DOHH2 (cell line): ENCODE measurements at regions not wholly inside any gene's neighbourhood (a gene's known extent, or its start where the extent isn't known, plus 50 kb on each side); places are given as distances from the start of the nearest gene placed in this dataset.
"Not testable (repeated sequence)": the region's sequence is repeated elsewhere in the genome, so short reads cannot be mapped to it uniquely, and the experiment has no call there.

ENCODE experiments used
- H3F3A ChIP-seq: fragments of 200-600 bp; sonication (generic), shearing (Covaris generic); 2 replicates; pipeline ENCODE4 v1.6.0; 2016; ENCODE audit warnings: antibody characterized with exemption, mild to moderate bottlenecking; ENCODE audit not compliant: control insufficient read depth, insufficient read depth
- H3K27ac ChIP-seq: fragments of 200-600 bp; sonication (generic); 2 replicates; pipeline ENCODE4 v1.5.1; 2014; ENCODE audit warnings: low read depth, mild to moderate bottlenecking, low read length, moderate library complexity
- H3K27me3 ChIP-seq: fragments of 200-600 bp; sonication (generic); 2 replicates; pipeline ENCODE4 v1.6.1; 2014; ENCODE audit warnings: mild to moderate bottlenecking, low read length, mixed read lengths; ENCODE audit not compliant: control insufficient read depth
- H3K36me3 ChIP-seq: fragments of 200-600 bp; sonication (generic); 2 replicates; pipeline ENCODE4 v1.6.1; 2014; ENCODE audit warnings: mild to moderate bottlenecking, low read length, moderate library complexity, mixed read lengths; ENCODE audit not compliant: control insufficient read depth
- H3K4me1 ChIP-seq: fragments of 200-600 bp; sonication (generic); 2 replicates; pipeline ENCODE4 v1.6.1; 2014; ENCODE audit warnings: mild to moderate bottlenecking, low read length, mixed read lengths; ENCODE audit not compliant: control insufficient read depth
- H3K4me2 ChIP-seq: fragments of 200-600 bp; sonication (generic); 2 replicates; pipeline ENCODE4 v1.6.0; 2014; ENCODE audit warnings: mild to moderate bottlenecking, low read length, moderate library complexity
- H3K4me3 ChIP-seq: fragments of 200-600 bp; sonication (generic); 2 replicates; pipeline ENCODE4 v1.5.1; 2014; ENCODE audit warnings: mild to moderate bottlenecking, low read length, mixed read lengths
- H3K79me2 ChIP-seq: fragments of 200-600 bp; sonication (generic); 2 replicates; pipeline ENCODE4 v1.6.1; 2014; ENCODE audit warnings: mild to moderate bottlenecking, low read length, mixed read lengths; ENCODE audit not compliant: control insufficient read depth
- H3K9me2 ChIP-seq: fragments of 200-600 bp; sonication (generic); replicated peaks from 2 replicates; pipeline ENCODE4 v1.6.1; 2014; ENCODE audit warnings: mild to moderate bottlenecking, low read length, mixed read lengths; ENCODE audit not compliant: control insufficient read depth
- H3K9me3 ChIP-seq: fragments of 200-600 bp; sonication (generic); 2 replicates; pipeline ENCODE4 v1.6.1; 2014; ENCODE audit warnings: antibody characterized with exemption, low read length, mixed read lengths; ENCODE audit not compliant: control insufficient read depth, insufficient read depth
- H4K20me1 ChIP-seq: fragments of 200-600 bp; sonication (generic); 2 replicates; pipeline ENCODE4 v1.6.0; 2014; ENCODE audit warnings: low read depth, mild to moderate bottlenecking, antibody characterized with exemption, low read length, moderate library complexity; ENCODE audit not compliant: control insufficient read depth, insufficient read depth
- CTCF ChIP-seq: fragments of 200-600 bp; sonication (generic); IDR thresholded peaks from one replicate; pipeline ENCODE4 v1.5.1; 2014; ENCODE audit warnings: antibody characterized with exemption, mild to moderate bottlenecking, low read depth, low read length; ENCODE audit not compliant: poor library complexity, severe bottlenecking
- EZH2phosphoT487 ChIP-seq: fragments of 200-600 bp; sonication (generic); IDR thresholded peaks from 2 replicates; pipeline ENCODE4 v1.6.1; 2017; ENCODE audit warnings: borderline replicate concordance, mild to moderate bottlenecking, antibody characterized with exemption, low read length, moderate library complexity, mixed read lengths

GRCh38 chr12:9404031-9404430 is 195.8 kb upstream of the PZP start:
- Histone ChIP-seq H3K79me2 (no peaks in the 10 kb centered on the region), H3K4me2 (no peak overlapping the region), H3K27ac (no peak overlapping the region), H3K27me3 (no peaks in the 10 kb centered on the region), H3K9me3 (no peaks in the 10 kb centered on the region), H3F3A (no peaks in the 10 kb centered on the region), H4K20me1 (no peaks in the 10 kb centered on the region), H3K4me3 (no peak overlapping the region), H3K9me2 (no peaks in the 10 kb centered on the region), H3K4me1 (no peaks in the 10 kb centered on the region), H3K36me3 (peaks cover 11% of the 10 kb centered on the region)
- TF ChIP-seq CTCF (no peak), EZH2phosphoT487 (no peak)

GRCh38 chr12:9402432-9403040 is 194.3 kb upstream of the PZP start:
- H3K27ac ChIP-seq, H3K4me2 ChIP-seq, H3K27me3 ChIP-seq, H3K9me3 ChIP-seq, H3K79me2 ChIP-seq, H3K4me1 ChIP-seq, H3K9me2 ChIP-seq, H3K4me3 ChIP-seq, H3F3A ChIP-seq, H4K20me1 ChIP-seq: not testable (repeated sequence)
- peaks cover 11% of the 10 kb centered on the region for H3K36me3 ChIP-seq

- not testable (repeated sequence) for H3K36me3 ChIP-seq, H3K27ac ChIP-seq, H3K4me3 ChIP-seq, H3K9me2 ChIP-seq, H4K20me1 ChIP-seq, H3K4me1 ChIP-seq, H3K27me3 ChIP-seq, H3F3A ChIP-seq, H3K79me2 ChIP-seq, H3K9me3 ChIP-seq, H3K4me2 ChIP-seq
Observed at GRCh38 chr12:9396367-9396766, 188.2 kb upstream of the PZP start.

- not testable (repeated sequence) for H3K9me3 ChIP-seq, H3K4me3 ChIP-seq, H3K27me3 ChIP-seq, H3K27ac ChIP-seq, H3K4me2 ChIP-seq, H3K36me3 ChIP-seq, H4K20me1 ChIP-seq, H3F3A ChIP-seq, H3K9me2 ChIP-seq, H3K4me1 ChIP-seq, H3K79me2 ChIP-seq
Observed at GRCh38 chr12:9395220-9395619, 187.0 kb upstream of the PZP start.

- no peaks in the 10 kb centered on the region for H3K9me3 ChIP-seq
- H3K9me2 ChIP-seq = no peaks in the 10 kb centered on the region
- H3K36me3 ChIP-seq = no peaks in the 10 kb centered on the region
- H3K27ac ChIP-seq = no peak overlapping the region
- H4K20me1 ChIP-seq = no peaks in the 10 kb centered on the region
- H3F3A ChIP-seq = no peaks in the 10 kb centered on the region
- H3K27me3 ChIP-seq = no peaks in the 10 kb centered on the region
- no peaks in the 10 kb centered on the region for H3K79me2 ChIP-seq
- no peak overlapping the region for H3K4me3 ChIP-seq
- TF ChIP-seq EZH2phosphoT487 (no peak), CTCF (no peak)
- no peak overlapping the region for H3K4me2 ChIP-seq
- H3K4me1 ChIP-seq = peaks cover 4% of the 10 kb centered on the region
Observed at GRCh38 chr12:9392842-9393241, 184.6 kb upstream of the PZP start.
